PC-3 (cell line): ENCODE measurements at regions not wholly inside any gene's neighbourhood (a gene's known extent, or its start where the extent isn't known, plus 50 kb on each side); places are given as distances from the start of the nearest gene placed in this dataset.

Experiments used
- ATAC-seq: fragments of 200-7000 bp; cut with Tn5 transposase; 2 replicates; pipeline ENCODE4 v1.9.1; 2020; ENCODE audit warnings: mild to moderate bottlenecking, moderate library complexity
- BruUV-seq: library from RNA; stranded (reverse); fragments of 400-500 nt; replicated peaks from 2 replicates; lab custom pipeline; 2021; lab: Mats Ljungman, UMichigan
- CTCF ChIA-PET: fragments of 300-600 bp; sonication (Branson Sonifier 250); formaldehyde crosslinking; loops from one replicate; lab custom pipeline; 2022; ENCODE audit warnings: antibody characterized with exemption; lab: Charles Lee
- POLR2A ChIA-PET: fragments of 300-600 bp; sonication (Branson Sonifier 250); formaldehyde crosslinking; loops from one replicate; lab custom pipeline; 2022; ENCODE audit warnings: antibody characterized with exemption; ENCODE audit not compliant: unreplicated experiment; lab: Charles Lee
- DNase-seq: peaks from one replicate; pipeline ENCODE4 v3.0.0-alpha.2; 2015
- H2AFZ ChIP-seq: fragments of 300-600 bp; sonication (generic); 2 replicates; pipeline ENCODE4 v1.6.0; 2016; ENCODE audit warnings: antibody characterized with exemption, low read length
- H3F3A ChIP-seq: fragments of 300-600 bp; sonication (generic); one replicate; pipeline ENCODE4 v1.6.0; 2017; ENCODE audit warnings: antibody characterized with exemption, low read length, control low read depth, mild to moderate bottlenecking; ENCODE audit not compliant: unreplicated experiment
- H3K27ac ChIP-seq: fragments of 300-600 bp; sonication (generic); 2 replicates; pipeline ENCODE4 v1.5.1; 2016; ENCODE audit warnings: mild to moderate bottlenecking, low read length
- H3K27me3 ChIP-seq: fragments of 300-600 bp; sonication (generic); 2 replicates; pipeline ENCODE4 v1.6.1; 2016; ENCODE audit warnings: low read length, mixed read lengths
- H3K36me3 ChIP-seq: fragments of 300-600 bp; sonication (generic); 2 replicates; pipeline ENCODE4 v1.6.1; 2016; ENCODE audit warnings: low read depth, mixed run types, low read length, mixed read lengths
- H3K4me1 ChIP-seq: fragments of 300-600 bp; sonication (generic); 2 replicates; pipeline ENCODE4 v1.5.1; 2016; ENCODE audit warnings: low read length; ENCODE audit not compliant: insufficient read depth
- H3K4me2 ChIP-seq: fragments of 300-600 bp; sonication (generic); 2 replicates; pipeline ENCODE4 v1.6.0; 2016; ENCODE audit warnings: low read length
- H3K4me3 ChIP-seq: fragments of 300-600 bp; sonication (generic); 2 replicates; pipeline ENCODE4 v1.5.1; 2016; ENCODE audit warnings: mild to moderate bottlenecking, low read length, mixed read lengths
- H3K79me2 ChIP-seq: fragments of 300-600 bp; sonication (generic); 2 replicates; pipeline ENCODE4 v1.6.1; 2017; ENCODE audit warnings: low read length, mixed read lengths
- H3K9ac ChIP-seq: fragments of 300-600 bp; sonication (generic); 2 replicates; pipeline ENCODE4 v1.6.0; 2016; ENCODE audit warnings: mild to moderate bottlenecking, low read length
- H3K9me2 ChIP-seq: fragments of 300-600 bp; sonication (generic); replicated peaks from 2 replicates; pipeline ENCODE4 v1.6.1; 2016; ENCODE audit warnings: mixed run types, low read length, mixed read lengths
- H3K9me3 ChIP-seq: fragments of 300-600 bp; sonication (generic); 2 replicates; pipeline ENCODE4 v1.6.1; 2016; ENCODE audit warnings: low read length, mixed read lengths
- H4K20me1 ChIP-seq: fragments of 300-600 bp; sonication (generic); 2 replicates; pipeline ENCODE4 v1.6.1; 2016; ENCODE audit warnings: low read length, mixed read lengths
- CTCF ChIP-seq: fragments of 300-600 bp; sonication (generic); conservative IDR thresholded peaks from 2 replicates; pipeline ENCODE4 v1.5.1; 2017; ENCODE audit warnings: antibody characterized with exemption, low read depth, mild to moderate bottlenecking, low read length
- EZH2 ChIP-seq: fragments of 300-600 bp; sonication (generic); IDR thresholded peaks from one replicate; pipeline ENCODE4 v1.6.1; 2017; ENCODE audit warnings: antibody characterized with exemption, mild to moderate bottlenecking, low read length; ENCODE audit not compliant: unreplicated experiment
- EZH2phosphoT487 ChIP-seq: fragments of 300-600 bp; sonication (generic); IDR thresholded peaks from 2 replicates; pipeline ENCODE4 v1.6.1; 2018; ENCODE audit warnings: mild to moderate bottlenecking, antibody characterized with exemption, low read length, borderline replicate concordance
- intact Hi-C: fragments of 100-400 bp; cut with micrococcal nuclease; formaldehyde crosslinking; loops from 2 replicates; pipeline ENCODE4 v1.9.0; 2023

- Histone ChIP-seq H3K79me2 (no peaks in the 10 kb centered on the region), H3K4me1 (no peaks in the 10 kb centered on the region), H3K4me2 (no peak overlapping the region), H4K20me1 (no peaks in the 10 kb centered on the region), H3K9ac (no peak overlapping the region), H3K36me3 (no peaks in the 10 kb centered on the region), H3K27ac (no peak overlapping the region), H3K9me3 (no peaks in the 10 kb centered on the region), H3F3A (no peaks in the 10 kb centered on the region), H3K4me3 (no peak overlapping the region), H3K9me2 (no peaks in the 10 kb centered on the region), H3K27me3 (no peaks in the 10 kb centered on the region), H2AFZ (no peak overlapping the region)
- POLR2A ChIA-PET = no interaction called here
- CTCF ChIA-PET = no interaction called here
- DNase-seq (no peak), ATAC-seq (no peak)
- no TSS peak for BruUV-seq
- intact Hi-C loops = no loop called here
- no peak for TF ChIP-seq EZH2phosphoT487
- TF ChIP-seq EZH2 = no peak
- TF ChIP-seq CTCF = no peak
Observed at GRCh38 chr1:234756857-234757256, 146.9 kb upstream of the IRF2BP2 start.

GRCh38 chr1:234756066-234756774, 146.2 kb upstream of the IRF2BP2 start:
- ATAC-seq = no peak
- CTCF ChIA-PET = interaction anchor here (0.5 kb wide), 1 partner anchor 32 kb away, joined by 4 read pairs; no protein-coding TSS in a partner anchor

More at GRCh38 chr1:234756066-234756774, 146.2 kb upstream of the IRF2BP2 start:
- no TSS peak for BruUV-seq
- no peaks in the 10 kb centered on the region for H3K36me3 ChIP-seq
- H3K9me2 ChIP-seq = no peaks in the 10 kb centered on the region
- no peak overlapping the region for H2AFZ ChIP-seq
- intact Hi-C loops = no loop called here
- H3K27ac ChIP-seq = no peak overlapping the region
- POLR2A ChIA-PET = no interaction called here
- no peaks in the 10 kb centered on the region for H3K4me1 ChIP-seq
- no peak overlapping the region for H3K4me3 ChIP-seq
- H4K20me1 ChIP-seq = no peaks in the 10 kb centered on the region
- no peaks in the 10 kb centered on the region for H3K79me2 ChIP-seq
- no peaks in the 10 kb centered on the region for H3K9me3 ChIP-seq
- DNase-seq = no peak
- no peak overlapping the region for H3K4me2 ChIP-seq
- no peaks in the 10 kb centered on the region for H3F3A ChIP-seq
- no peaks in the 10 kb centered on the region for H3K27me3 ChIP-seq
- H3K9ac ChIP-seq = no peak overlapping the region
- TF ChIP-seq CTCF = no peak
- no peak for TF ChIP-seq EZH2phosphoT487
- TF ChIP-seq EZH2 = no peak
